ENCODE measurements at regions not wholly inside any gene's neighbourhood (a gene's known extent, or its start where the extent isn't known, plus 50 kb on each side); places are given as distances from the start of the nearest gene placed in this dataset.

- 83 to 92% methylated on average over 1 of the region's 1 CpG for WGBS, 2 donors
These were observed 95.2 kb upstream of the LNX1 start for GRCh38 chr4:53686521-53686920.

DNA sequence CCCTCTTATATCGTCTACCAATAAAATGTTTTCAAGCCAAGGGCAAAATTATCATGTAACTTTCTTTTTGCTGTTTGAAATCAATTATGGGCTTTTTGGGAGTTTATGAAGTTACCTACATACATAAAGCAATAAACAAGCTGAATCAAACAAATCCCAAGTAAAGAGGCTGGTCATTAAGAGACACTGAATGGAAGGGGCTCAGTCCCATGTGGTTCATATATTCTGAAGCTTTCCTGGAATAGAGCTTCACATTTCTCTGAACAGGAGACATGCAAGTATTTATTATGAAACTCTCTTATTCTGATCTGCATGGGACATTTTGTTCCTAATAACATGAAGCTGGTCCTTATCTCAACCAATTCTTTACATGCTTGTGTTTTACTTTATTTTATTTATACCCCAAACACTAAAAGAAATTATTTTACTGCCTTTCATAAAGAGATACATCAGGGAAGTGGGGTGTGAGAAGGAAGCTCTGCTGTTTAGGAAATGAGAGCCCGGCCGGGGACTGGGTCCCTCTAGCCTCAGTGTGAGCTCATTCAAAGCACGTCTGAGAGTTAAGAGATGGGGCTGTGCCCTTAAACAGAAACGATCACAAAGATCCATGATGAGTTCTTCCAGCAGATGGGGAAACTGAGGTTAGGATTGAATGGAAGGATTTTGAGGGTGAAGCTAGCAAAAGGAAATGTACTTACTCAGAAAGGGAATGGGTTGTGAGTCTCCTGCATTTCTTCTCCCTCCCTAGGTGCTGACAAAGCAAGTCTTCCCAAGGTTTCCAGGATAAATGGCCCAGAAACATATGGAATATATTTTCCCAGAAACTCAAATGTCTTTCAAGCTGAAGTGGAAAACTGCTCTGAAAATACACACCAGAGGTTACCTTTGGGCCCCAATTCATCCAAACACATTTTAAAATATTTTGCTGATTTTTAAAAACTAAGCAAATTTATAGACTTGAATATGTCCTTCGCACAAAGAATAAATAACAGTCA, 93.1 kb upstream of the LNX1 start:
- TF ChIP-seq POLR2A (IDR thresholded peaks at IDR 0.05): no peak
- TF ChIP-seq, protein P1, sequence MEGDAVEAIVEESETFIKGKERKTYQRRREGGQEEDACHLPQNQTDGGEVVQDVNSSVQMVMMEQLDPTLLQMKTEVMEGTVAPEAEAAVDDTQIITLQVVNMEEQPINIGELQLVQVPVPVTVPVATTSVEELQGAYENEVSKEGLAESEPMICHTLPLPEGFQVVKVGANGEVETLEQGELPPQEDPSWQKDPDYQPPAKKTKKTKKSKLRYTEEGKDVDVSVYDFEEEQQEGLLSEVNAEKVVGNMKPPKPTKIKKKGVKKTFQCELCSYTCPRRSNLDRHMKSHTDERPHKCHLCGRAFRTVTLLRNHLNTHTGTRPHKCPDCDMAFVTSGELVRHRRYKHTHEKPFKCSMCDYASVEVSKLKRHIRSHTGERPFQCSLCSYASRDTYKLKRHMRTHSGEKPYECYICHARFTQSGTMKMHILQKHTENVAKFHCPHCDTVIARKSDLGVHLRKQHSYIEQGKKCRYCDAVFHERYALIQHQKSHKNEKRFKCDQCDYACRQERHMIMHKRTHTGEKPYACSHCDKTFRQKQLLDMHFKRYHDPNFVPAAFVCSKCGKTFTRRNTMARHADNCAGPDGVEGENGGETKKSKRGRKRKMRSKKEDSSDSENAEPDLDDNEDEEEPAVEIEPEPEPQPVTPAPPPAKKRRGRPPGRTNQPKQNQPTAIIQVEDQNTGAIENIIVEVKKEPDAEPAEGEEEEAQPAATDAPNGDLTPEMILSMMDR (IDR thresholded peaks at IDR 0.05): no peak
- TF ChIP-seq EP300 (IDR thresholded peaks at IDR 0.05): no peak
- WGBS, 2 donors: 51 to 53% methylated on average over 6 of the region's 6 CpGs
- H3K27ac ChIP-seq: no peak overlapping the region

More at GRCh38 chr4:53686521-53686920, 95.2 kb upstream of the LNX1 start:
- H3K27ac ChIP-seq: no peak overlapping the region
- no peaks in the 10 kb centered on the region for H3K9me3 ChIP-seq
- H3K36me3 ChIP-seq: no peaks in the 10 kb centered on the region
- DNase-seq (ENCODE audit: low spot score in 2 of 2): no peak
- H3K4me3 ChIP-seq: no peak overlapping the region
- no peaks in the 10 kb centered on the region for H3K27me3 ChIP-seq
- peaks cover 0 to 4% (median 0%) of the 10 kb centered on the region in 4 donors for H3K4me1 ChIP-seq
- TF ChIP-seq EP300 (IDR thresholded peaks at IDR 0.05) (no peak), POLR2A (IDR thresholded peaks at IDR 0.05) (no peak)
- TF ChIP-seq, protein P1 (IDR thresholded peaks at IDR 0.05): no peak

GRCh38 chr4:53682908-53683307, 91.6 kb upstream of the LNX1 start:
- TF ChIP-seq, protein P1 (IDR thresholded peaks at IDR 0.05): no peak
- no peak for TF ChIP-seq POLR2A (IDR thresholded peaks at IDR 0.05)
- TF ChIP-seq EP300 (IDR thresholded peaks at IDR 0.05): no peak
- Histone ChIP-seq H3K4me1 (peaks cover 0 to 4% (median 0%) of the 10 kb centered on the region in 4 donors), H3K27me3 (no peaks in the 10 kb centered on the region), H3K4me3 (no peak overlapping the region), H3K9me3 (no peaks in the 10 kb centered on the region), H3K36me3 (no peaks in the 10 kb centered on the region), H3K27ac (no peak overlapping the region)
- DNase-seq (ENCODE audit: low spot score in 2 of 2): no peak
- WGBS, 2 donors: 71 to 77% methylated on average over 2 of the region's 2 CpGs

More for the DNA sequence above, 93.1 kb upstream of the LNX1 start:
- Histone ChIP-seq H3K4me3 (no peak overlapping the region), H3K4me1 (peaks cover 0 to 4% (median 0%) of the 10 kb centered on the region in 4 donors), H3K27me3 (no peaks in the 10 kb centered on the region), H3K36me3 (no peaks in the 10 kb centered on the region), H3K9me3 (no peaks in the 10 kb centered on the region)
- DNase-seq (ENCODE audit: low spot score in 2 of 2): no peak

DNA sequence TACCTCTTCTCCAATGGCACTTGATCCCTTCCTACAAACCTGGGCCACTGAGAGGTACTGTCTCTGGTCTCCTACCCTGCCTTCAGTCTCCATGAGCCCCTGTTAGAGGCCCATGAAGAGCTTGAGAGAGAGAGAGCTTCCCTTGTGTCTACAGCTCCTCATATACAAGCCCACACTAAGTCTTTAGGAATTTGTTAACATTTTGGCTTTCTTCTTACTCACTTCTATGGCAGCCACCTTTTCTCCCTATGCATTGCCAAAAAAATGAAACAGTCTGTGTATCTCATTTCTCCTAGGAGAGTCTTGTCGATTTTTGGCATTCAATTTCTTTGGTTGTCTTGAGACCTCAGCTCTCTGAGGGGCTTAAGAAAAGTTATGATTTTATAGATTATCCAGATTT, 90.9 kb upstream of the LNX1 start:
- 61 to 72% methylated on average over 1 of the region's 1 CpG for WGBS, 2 donors
- Histone ChIP-seq H3K36me3 (no peaks in the 10 kb centered on the region), H3K27ac (no peak overlapping the region), H3K4me3 (no peak overlapping the region), H3K9me3 (no peaks in the 10 kb centered on the region), H3K27me3 (no peaks in the 10 kb centered on the region), H3K4me1 (peaks cover 0 to 4% (median 0%) of the 10 kb centered on the region in 4 donors)
- TF ChIP-seq EP300 (IDR thresholded peaks at IDR 0.05) (no peak), POLR2A (IDR thresholded peaks at IDR 0.05) (no peak)
- TF ChIP-seq, protein P1 (IDR thresholded peaks at IDR 0.05): no peak
- no peak for DNase-seq (ENCODE audit: low spot score in 2 of 2)

DNA sequence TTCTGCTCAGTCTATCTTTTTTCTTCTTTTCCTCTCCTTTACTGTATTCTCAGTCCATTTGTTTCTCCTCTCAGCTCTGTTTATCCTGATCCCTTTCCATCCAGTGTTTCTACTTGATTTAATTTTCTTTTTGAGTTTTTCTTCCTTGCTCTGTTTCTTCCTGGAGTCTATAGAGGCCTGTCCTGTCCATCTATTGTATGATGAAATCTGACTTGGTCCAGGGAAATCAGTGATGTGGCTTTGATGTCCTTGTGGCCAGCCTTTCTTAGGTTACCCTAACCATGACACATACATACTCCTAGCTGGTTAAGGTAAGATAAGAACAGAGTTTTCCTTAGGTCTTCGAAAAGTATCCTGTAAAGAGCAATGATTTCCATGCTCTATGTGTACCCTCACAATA, 89.3 kb upstream of the LNX1 start:
- peaks cover 0 to 15% (median 4%) of the 10 kb centered on the region in 4 donors for H3K4me1 ChIP-seq
- H3K27ac ChIP-seq: no peak overlapping the region
- TF ChIP-seq, protein P1 (IDR thresholded peaks at IDR 0.05): no peak
- TF ChIP-seq POLR2A (IDR thresholded peaks at IDR 0.05): no peak
- H3K27me3 ChIP-seq: no peaks in the 10 kb centered on the region
- no peaks in the 10 kb centered on the region for H3K9me3 ChIP-seq
- H3K36me3 ChIP-seq: no peaks in the 10 kb centered on the region
- DNase-seq (ENCODE audit: low spot score in 2 of 2): no peak
- no peak overlapping the region for H3K4me3 ChIP-seq
- WGBS, 2 donors: 85 to 100% methylated on average over 1 of the region's 1 CpG

All from tibial nerve (tissue), 4 donors.